Uterus (tissue), 2 donors: ENCODE measurements at regions not wholly inside any gene's neighbourhood (a gene's known extent, or its start where the extent isn't known, plus 50 kb on each side); places are given as distances from the start of the nearest gene placed in this dataset.
"Not testable (repeated sequence)": the region's sequence is repeated elsewhere in the genome, so short reads cannot be mapped to it uniquely, and the experiment has no call there.

ENCODE experiments used
- POLR2A ChIP-seq, 2 donors: fragments of 450-650 bp; IDR thresholded peaks; one replicate each; pipeline ENCODE4 v1.6.1; 2016; ENCODE audit warnings: antibody characterized with exemption in 2 of 2, mild to moderate bottlenecking in 1 of 2, moderate library complexity in 1 of 2
- TF ChIP-seq, protein P1 (sequence below), 4 experiments: fragments of 200-600 bp in 2 of 4; fragments of 450-650 bp in 2 of 4; sonication (generic) in 2 of 4; IDR thresholded peaks; one replicate each; pipeline ENCODE4 v1.5.1; 2016 to 2019; ENCODE audit warnings: antibody characterized with exemption in 4 of 4, mild to moderate bottlenecking in 2 of 4, moderate library complexity in 1 of 4

GRCh38 chr13:70746469-70746868 lies 638.2 kb upstream of the KLHL1 start:
- TF ChIP-seq, protein P1, sequence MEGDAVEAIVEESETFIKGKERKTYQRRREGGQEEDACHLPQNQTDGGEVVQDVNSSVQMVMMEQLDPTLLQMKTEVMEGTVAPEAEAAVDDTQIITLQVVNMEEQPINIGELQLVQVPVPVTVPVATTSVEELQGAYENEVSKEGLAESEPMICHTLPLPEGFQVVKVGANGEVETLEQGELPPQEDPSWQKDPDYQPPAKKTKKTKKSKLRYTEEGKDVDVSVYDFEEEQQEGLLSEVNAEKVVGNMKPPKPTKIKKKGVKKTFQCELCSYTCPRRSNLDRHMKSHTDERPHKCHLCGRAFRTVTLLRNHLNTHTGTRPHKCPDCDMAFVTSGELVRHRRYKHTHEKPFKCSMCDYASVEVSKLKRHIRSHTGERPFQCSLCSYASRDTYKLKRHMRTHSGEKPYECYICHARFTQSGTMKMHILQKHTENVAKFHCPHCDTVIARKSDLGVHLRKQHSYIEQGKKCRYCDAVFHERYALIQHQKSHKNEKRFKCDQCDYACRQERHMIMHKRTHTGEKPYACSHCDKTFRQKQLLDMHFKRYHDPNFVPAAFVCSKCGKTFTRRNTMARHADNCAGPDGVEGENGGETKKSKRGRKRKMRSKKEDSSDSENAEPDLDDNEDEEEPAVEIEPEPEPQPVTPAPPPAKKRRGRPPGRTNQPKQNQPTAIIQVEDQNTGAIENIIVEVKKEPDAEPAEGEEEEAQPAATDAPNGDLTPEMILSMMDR (IDR thresholded peaks at IDR 0.05), result not testable (repeated sequence)
- TF ChIP-seq POLR2A (IDR thresholded peaks at IDR 0.05), result not testable (repeated sequence)
